K562 (cell line): ENCODE measurements at regions not wholly inside any gene's neighbourhood (a gene's known extent, or its start where the extent isn't known, plus 50 kb on each side); places are given as distances from the start of the nearest gene placed in this dataset.
A peak's percentile ranks its signal among the peaks of the same experiment; 100 is the strongest.

Source experiments
- ATAC-seq: fragments of 200-7000 bp; cut with Tn5 transposase; 3 replicates; pipeline ENCODE4 v1.9.1; 2020; ENCODE audit warnings: moderate library complexity
- BruUV-seq: library from RNA; stranded (reverse); fragments of 400-500 nt; replicated peaks from 2 replicates; lab custom pipeline; 2021; lab: Mats Ljungman, UMichigan
- CTCF ChIA-PET: fragments of 300-600 bp; formaldehyde crosslinking; extraction: SDS; loops from one replicate; lab custom pipeline; 2021; ENCODE audit warnings: low intra/inter-chr PET ratio; lab: Yijun Ruan, JAX
- POLR2A ChIA-PET: fragments of 300-600, 350-650 bp; sonication (Branson Sonifier 250); formaldehyde crosslinking; extraction: SDS; loops from one replicate; lab custom pipeline; 2021; ENCODE audit warnings: antibody characterized with exemption, inconsistent platforms; lab: Yijun Ruan, JAX
- DNase-seq, 4 experiments: peaks; one replicate each; pipeline versions ENCODE4 v3.0.0 to v3.0.0-alpha.2; 2011 to 2018; ENCODE audit warnings: low spot score in 3 of 4, mixed read lengths in 3 of 4; ENCODE audit errors: extremely low read depth in 1 of 4
- FAIRE-seq: peaks from 2 replicates; lab custom pipeline; 2011; peaks lifted over from hg19 to GRCh38; lab: Jason Lieb, UNC
- H2AFZ ChIP-seq: 2 replicates; pipeline ENCODE4 v1.6.0; 2011; ENCODE audit warnings: low read depth, low read length, control low read depth, inconsistent platforms
- H3K27ac ChIP-seq: fragments of 200-600 bp; 3 replicates; pipeline ENCODE4 v1.8.0; 2011; ENCODE audit warnings: low read depth, mild to moderate bottlenecking, control low read depth, inconsistent platforms, low read length, moderate library complexity, mixed read lengths; ENCODE audit errors: extremely low read depth
- H3K27me3 ChIP-seq, 2 experiments: fragments of 300-600 bp in 1 of 2; 2 replicates in 1 of 2; 3 replicates in 1 of 2; pipeline versions ENCODE4 v1.6.0 to v1.8.0; 2011; ENCODE audit warnings: inconsistent platforms in 2 of 2, low read length in 2 of 2, mild to moderate bottlenecking in 1 of 2, mixed read lengths in 1 of 2, moderate library complexity in 1 of 2; ENCODE audit not compliant: control insufficient read depth in 2 of 2, insufficient read depth in 2 of 2
- H3K36me3 ChIP-seq: fragments of 300-600 bp; 3 replicates; pipeline ENCODE4 v1.8.0; 2011; ENCODE audit warnings: mild to moderate bottlenecking, low read length, inconsistent platforms; ENCODE audit not compliant: control insufficient read depth, insufficient read depth
- H3K4me1 ChIP-seq, 2 experiments: fragments of 200-600 bp in 1 of 2; replicated peaks in 1 of 2; 2 replicates in 1 of 2; 3 replicates in 1 of 2; pipeline versions ENCODE4 v1.5.1 to v1.8.0; 2011; ENCODE audit warnings: inconsistent platforms in 2 of 2, low read length in 2 of 2, mild to moderate bottlenecking in 1 of 2, mixed read lengths in 1 of 2, moderate library complexity in 1 of 2; ENCODE audit not compliant: control insufficient read depth in 2 of 2, insufficient read depth in 2 of 2
- H3K4me2 ChIP-seq: 2 replicates; pipeline ENCODE4 v1.6.1; 2011; ENCODE audit warnings: low read length, control low read depth, inconsistent platforms, mixed read lengths; ENCODE audit not compliant: insufficient read depth
- H3K4me3 ChIP-seq: fragments of 200-600 bp; sonication (generic), shearing (Covaris generic); 2 replicates; pipeline ENCODE4 v1.5.1; 2016; ENCODE audit warnings: control low read depth, inconsistent platforms
- H3K79me2 ChIP-seq: fragments of 200-600 bp; 3 replicates; pipeline ENCODE4 v1.8.0; 2011; ENCODE audit warnings: low read length, inconsistent platforms; ENCODE audit not compliant: control insufficient read depth, insufficient read depth
- H3K9ac ChIP-seq, 2 experiments: 2 replicates each; pipeline versions ENCODE4 v1.6.0 to v1.6.1; 2011; ENCODE audit warnings: low read depth in 2 of 2, low read length in 2 of 2, control low read depth in 1 of 2, inconsistent platforms in 1 of 2, mild to moderate bottlenecking in 1 of 2, mixed read lengths in 1 of 2; ENCODE audit not compliant: insufficient read depth in 1 of 2
- H3K9me1 ChIP-seq: one replicate; pipeline ENCODE4 v1.6.0; 2011; ENCODE audit warnings: inconsistent platforms, mild to moderate bottlenecking, low read length, moderate library complexity; ENCODE audit not compliant: control insufficient read depth, insufficient read depth
- H3K9me3 ChIP-seq: replicated peaks from 2 replicates; pipeline ENCODE4 v1.5.1; 2011; ENCODE audit warnings: low read depth, low read length, inconsistent platforms; ENCODE audit not compliant: control insufficient read depth, insufficient read depth
- H4K20me1 ChIP-seq: replicated peaks from 2 replicates; pipeline ENCODE4 v1.6.1; 2011; ENCODE audit warnings: low read length, inconsistent platforms, mixed read lengths; ENCODE audit not compliant: control insufficient read depth, insufficient read depth
- AFF1 ChIP-seq, 2 experiments: fragments of 450-650 bp; IDR thresholded peaks; 2 replicates each; pipeline ENCODE4 v1.6.1; 2018; ENCODE audit warnings: mild to moderate bottlenecking in 2 of 2, low read depth in 1 of 2; ENCODE audit not compliant: partially characterized antibody in 2 of 2
- CHD1 ChIP-seq: fragments of 200-600 bp; sonication (generic); IDR thresholded peaks from one replicate; pipeline ENCODE4 v1.6.1; 2012; ENCODE audit warnings: mild to moderate bottlenecking, moderate library complexity, low read length, inconsistent platforms
- CSDE1 ChIP-seq, 2 experiments: fragments of 450-650 bp; IDR thresholded peaks; 2 replicates each; pipeline ENCODE4 v1.6.1; 2016; ENCODE audit warnings: mild to moderate bottlenecking in 1 of 2
- MAFF ChIP-seq: IDR thresholded peaks from 2 replicates; pipeline ENCODE4 v1.6.1; 2012; ENCODE audit warnings: low read length, improper control_type of control experiment
- MAFK ChIP-seq: IDR thresholded peaks from 2 replicates; pipeline ENCODE4 v1.6.1; 2011; ENCODE audit warnings: low read length, improper control_type of control experiment
- MIER1 ChIP-seq: fragments of 450-650 bp; IDR thresholded peaks from 2 replicates; pipeline ENCODE4 v1.6.1; 2016; ENCODE audit warnings: antibody characterized with exemption, mild to moderate bottlenecking, low read depth
- MLX ChIP-seq, 2 experiments: fragments of 450-650 bp in 1 of 2; sonication (generic) in 1 of 2; formaldehyde crosslinking; conservative IDR thresholded peaks; 2 replicates each; pipeline versions ENCODE4 v1.4.0 to v1.8.1; 2020 to 2022; ENCODE audit warnings: mild to moderate bottlenecking in 1 of 2, missing genetic modification reagents in 1 of 2
- MTA1 ChIP-seq: fragments of 450-650 bp; IDR thresholded peaks from 2 replicates; pipeline ENCODE4 v1.6.1; 2017; ENCODE audit warnings: borderline replicate concordance
- RFX5 ChIP-seq: IDR thresholded peaks from 2 replicates; pipeline ENCODE4 v1.6.1; 2011; ENCODE audit warnings: low read depth, mild to moderate bottlenecking, improper control_type of control experiment, low read length
- ZNF212 ChIP-seq: fragments of 450-650 bp; formaldehyde crosslinking; IDR thresholded peaks from 2 replicates; pipeline ENCODE4 v1.4.0; 2020; ENCODE audit warnings: mild to moderate bottlenecking
- ZNF282 ChIP-seq: sonication (generic); formaldehyde crosslinking; IDR thresholded peaks from 2 replicates; pipeline ENCODE4 v1.8.1; 2023; ENCODE audit warnings: missing genetic modification reagents
- ZNF316 ChIP-seq: fragments of 450-650 bp; IDR thresholded peaks from 2 replicates; pipeline ENCODE4 v1.6.1; 2016
- ZNF551 ChIP-seq: fragments of 250-450 bp; sonication (Bioruptor Pico); IDR thresholded peaks from 2 replicates; pipeline ENCODE4 v1.5.0; 2021; ENCODE audit warnings: mild to moderate bottlenecking, moderate library complexity
- WGBS: fragments of 100-300 bp; shearing (Covaris generic); methylation state at CpG from one replicate; pipeline ENCODE4 v1.1.6; 2016; ENCODE audit warnings: low coverage, mixed read lengths; ENCODE audit not compliant: insufficient coverage; ENCODE audit errors: missing lambda C conversion rate; 5-methylcytosine and 5-hydroxymethylcytosine counted together
- in situ Hi-C: fragments of 300-500 bp; cut with MboI; formaldehyde crosslinking; loops from 4 replicates; pipeline ENCODE4 v1.15.0; 2018; ENCODE audit warnings: inconsistent platforms, mixed read lengths
- intact Hi-C: fragments of 100-400 bp; cut with micrococcal nuclease; formaldehyde crosslinking; loops from 2 replicates; pipeline ENCODE4 v1.14.2; 2022

GRCh38 chr4:133775469-133775868 lies 426.1 kb downstream of the PABPC4L start:
- Histone ChIP-seq H3K9ac (no peak overlapping the region), H2AFZ (no peak overlapping the region), H3K79me2 (no peaks in the 10 kb centered on the region), H3K27me3 (no peaks in the 10 kb centered on the region), H3K9me1 (no peaks in the 10 kb centered on the region), H3K4me1 (no peaks in the 10 kb centered on the region), H4K20me1 (no peaks in the 10 kb centered on the region), H3K9me3 (no peaks in the 10 kb centered on the region), H3K27ac (no peak overlapping the region), H3K4me2 (no peak overlapping the region), H3K36me3 (no peaks in the 10 kb centered on the region), H3K4me3 (no peak overlapping the region)
- POLR2A ChIA-PET: no interaction called here
- in situ Hi-C loops (no loop called here), intact Hi-C loops (no loop called here)
- CTCF ChIA-PET: no interaction called here
- ATAC-seq (no peak), FAIRE-seq (no peak), DNase-seq (no peak)
- no TSS peak for BruUV-seq
- 5% methylated on average over 1 of the region's 1 CpG for WGBS
- TF ChIP-seq MAFF: 0 out of 2 replicates have a peak, but pooled peaks have one; percentile 36
- TF ChIP-seq ZNF316: peak; percentile 39; the same call in 1 of the 2 replicates
- TF ChIP-seq ZNF212: no peak
- TF ChIP-seq MAFK: peak; percentile 53

GRCh38 chr4:133759428-133759827 lies 442.2 kb downstream of the PABPC4L start:
- Histone ChIP-seq H2AFZ (no peak overlapping the region), H3K36me3 (no peaks in the 10 kb centered on the region), H3K4me1 (no peaks in the 10 kb centered on the region), H3K27me3 (no peaks in the 10 kb centered on the region), H3K9me1 (no peaks in the 10 kb centered on the region), H3K79me2 (no peaks in the 10 kb centered on the region), H3K4me3 (no peak overlapping the region), H3K4me2 (no peak overlapping the region), H3K9me3 (no peaks in the 10 kb centered on the region), H3K27ac (no peak overlapping the region), H3K9ac (no peak overlapping the region), H4K20me1 (no peaks in the 10 kb centered on the region)
- ChIA-PET CTCF (no interaction called here), POLR2A (no interaction called here)
- no TSS peak for BruUV-seq
- in situ Hi-C loops: no loop called here
- DNase-seq: no peak
- no peak for ATAC-seq
- intact Hi-C loops: no loop called here
- FAIRE-seq: no peak
- TF ChIP-seq MTA1 (no peak), RFX5 (no peak), CSDE1 (IDR thresholded peaks at IDR 0.05) (no peak), ZNF282 (CRISPR knock-in tag) (no peak), ZNF551 (CRISPR knock-in tag) (no peak), MLX (CRISPR knock-in tag; conservative IDR thresholded peaks at IDR 0.05) (no peak), AFF1 (IDR thresholded peaks at IDR 0.05; ENCODE audit: low read depth in 1 of 2, partially characterized antibody in 2 of 2) (no peak), CHD1 (no peak), MIER1 (no peak)
- 12% methylated on average over 7 of the region's 7 CpGs for WGBS
